Nephron progenitor cell (in vitro differentiated cells): ENCODE measurements at regions not wholly inside any gene's neighbourhood (a gene's known extent, or its start where the extent isn't known, plus 50 kb on each side); places are given as distances from the start of the nearest gene placed in this dataset.
"Not testable (repeated sequence)": the region's sequence is repeated elsewhere in the genome, so short reads cannot be mapped to it uniquely, and the experiment has no call there.

ENCODE experiments used
- DNase-seq: peaks from one replicate; pipeline ENCODE4 v3.0.0; 2021
- H3K27ac Mint-ChIP-seq: 2 replicates; pipeline ENCODE4 v1.8.0; 2021; ENCODE audit warnings: mild to moderate bottlenecking, moderate library complexity, mixed read lengths
- H3K27me3 Mint-ChIP-seq: 2 replicates; pipeline ENCODE4 v1.8.0; 2021; ENCODE audit warnings: mild to moderate bottlenecking, low read depth, mixed read lengths; ENCODE audit not compliant: poor library complexity
- H3K36me3 Mint-ChIP-seq: 2 replicates; pipeline ENCODE4 v1.8.0; 2021; ENCODE audit warnings: low read depth, mixed read lengths
- H3K4me1 Mint-ChIP-seq: 2 replicates; pipeline ENCODE4 v1.8.0; 2021; ENCODE audit warnings: mixed read lengths
- H3K4me3 Mint-ChIP-seq: 2 replicates; pipeline ENCODE4 v1.8.0; 2021; ENCODE audit warnings: mild to moderate bottlenecking, moderate library complexity, mixed read lengths
- H3K9me3 Mint-ChIP-seq: 2 replicates; pipeline ENCODE4 v1.8.0; 2021; ENCODE audit warnings: mild to moderate bottlenecking, moderate library complexity, mixed read lengths
- CTCF ChIP-seq: fragments of 200-600 bp; sonication (generic); IDR thresholded peaks from 2 replicates; pipeline ENCODE4 v1.5.0; 2021; ENCODE audit warnings: antibody characterized with exemption

GRCh38 chr10:117830205-117830604 lies 216.5 kb downstream of the RAB11FIP2 start:
- Mint-ChIP-seq H3K4me1 (peaks cover 51% of the 10 kb centered on the region), H3K9me3 (peaks cover 21% of the 10 kb centered on the region), H3K27ac (no peak overlapping the region), H3K27me3 (peaks cover 11% of the 10 kb centered on the region), H3K36me3 (no peaks in the 10 kb centered on the region), H3K4me3 (no peak overlapping the region)
- DNase-seq: no peak
- TF ChIP-seq CTCF: no peak

- no peaks in the 10 kb centered on the region for H3K36me3 Mint-ChIP-seq
- H3K27me3 Mint-ChIP-seq: peaks cover 7% of the 10 kb centered on the region
- H3K4me1 Mint-ChIP-seq: peaks cover 51% of the 10 kb centered on the region
Measured at GRCh38 chr10:117830787-117831212, 215.9 kb downstream of the RAB11FIP2 start.

GRCh38 chr10:117838500-117839498 lies 207.9 kb downstream of the RAB11FIP2 start:
- Mint-ChIP-seq H3K4me1 (peaks cover 11% of the 10 kb centered on the region), H3K9me3 (peaks cover 23% of the 10 kb centered on the region), H3K27me3 (peaks cover 14% of the 10 kb centered on the region), H3K4me3 (peak overlapping the region; percentile 80)
- H3K36me3 Mint-ChIP-seq, DNase-seq, H3K27ac Mint-ChIP-seq: not testable (repeated sequence)

More at GRCh38 chr10:117830787-117831212, 215.9 kb downstream of the RAB11FIP2 start:
- no peak for TF ChIP-seq CTCF
- peak overlapping the region; percentile 47 for H3K4me3 Mint-ChIP-seq
- DNase-seq: no peak
- no peak overlapping the region for H3K27ac Mint-ChIP-seq
- H3K9me3 Mint-ChIP-seq: peaks cover 21% of the 10 kb centered on the region

GRCh38 chr10:117856426-117856825 lies 190.3 kb downstream of the RAB11FIP2 start:
- peaks cover 16% of the 10 kb centered on the region for H3K27me3 Mint-ChIP-seq
- not testable (repeated sequence) for DNase-seq, H3K36me3 Mint-ChIP-seq, H3K4me1 Mint-ChIP-seq, H3K4me3 Mint-ChIP-seq, H3K27ac Mint-ChIP-seq
- peaks cover 19% of the 10 kb centered on the region for H3K9me3 Mint-ChIP-seq

- H3K36me3 Mint-ChIP-seq: no peaks in the 10 kb centered on the region
- no peak for DNase-seq
- H3K27me3 Mint-ChIP-seq: peaks cover 5% of the 10 kb centered on the region
- TF ChIP-seq CTCF: no peak
- H3K9me3 Mint-ChIP-seq: peaks cover 17% of the 10 kb centered on the region
- peaks cover 4% of the 10 kb centered on the region for H3K4me1 Mint-ChIP-seq
- no peak overlapping the region for H3K27ac Mint-ChIP-seq
- H3K4me3 Mint-ChIP-seq: no peak overlapping the region
Measured at GRCh38 chr10:117860135-117860534, 186.6 kb downstream of the RAB11FIP2 start.

GRCh38 chr10:117860823-117861222 lies 185.9 kb downstream of the RAB11FIP2 start:
- TF ChIP-seq CTCF: peak; percentile 19
- H3K27ac Mint-ChIP-seq: no peak overlapping the region
- H3K4me3 Mint-ChIP-seq: no peak overlapping the region
- DNase-seq: no peak
- H3K4me1 Mint-ChIP-seq: peaks cover 4% of the 10 kb centered on the region
- peaks cover 7% of the 10 kb centered on the region for H3K27me3 Mint-ChIP-seq
- H3K36me3 Mint-ChIP-seq: no peaks in the 10 kb centered on the region
- H3K9me3 Mint-ChIP-seq: peaks cover 10% of the 10 kb centered on the region
